ENCODE measurements at regions not wholly inside any gene's neighbourhood (a gene's known extent, or its start where the extent isn't known, plus 50 kb on each side); places are given as distances from the start of the nearest gene placed in this dataset.
"Not testable (repeated sequence)": the region's sequence is repeated elsewhere in the genome, so short reads cannot be mapped to it uniquely, and the experiment has no call there.

GRCh38 chr18:29715960-29716359, 1326.6 kb downstream of the DSC3 start:
- not testable (repeated sequence) for DNase-seq (ENCODE audit: low spot score)

DNA sequence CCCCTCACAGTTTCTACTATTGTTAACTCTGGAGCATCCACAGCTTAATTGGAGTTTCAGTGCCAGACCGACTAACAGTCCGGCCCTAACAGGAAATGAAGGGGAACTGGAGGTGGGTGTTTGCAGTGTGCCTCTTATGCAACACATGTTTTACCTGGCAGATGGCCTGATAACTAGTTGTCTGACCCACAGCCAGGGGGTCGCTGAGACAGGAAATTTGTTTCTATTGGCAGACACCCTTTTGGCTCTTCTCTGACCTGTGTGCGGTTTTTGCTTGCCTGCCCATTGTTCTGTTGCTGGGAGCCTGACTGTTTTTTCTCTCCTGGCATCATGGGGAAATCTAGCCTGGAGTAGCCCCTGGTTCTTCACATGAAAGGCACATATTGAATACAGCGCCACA, 1329.8 kb downstream of the DSC3 start:
- DNase-seq (ENCODE audit: low spot score), result no peak

- no peak for DNase-seq (ENCODE audit: low spot score)
Observed at GRCh38 chr18:29711932-29712331, 1330.6 kb downstream of the DSC3 start.

GRCh38 chr18:29693334-29693733, 1349.2 kb downstream of the DSC3 start:
- no peak for DNase-seq (ENCODE audit: low spot score)

DNA sequence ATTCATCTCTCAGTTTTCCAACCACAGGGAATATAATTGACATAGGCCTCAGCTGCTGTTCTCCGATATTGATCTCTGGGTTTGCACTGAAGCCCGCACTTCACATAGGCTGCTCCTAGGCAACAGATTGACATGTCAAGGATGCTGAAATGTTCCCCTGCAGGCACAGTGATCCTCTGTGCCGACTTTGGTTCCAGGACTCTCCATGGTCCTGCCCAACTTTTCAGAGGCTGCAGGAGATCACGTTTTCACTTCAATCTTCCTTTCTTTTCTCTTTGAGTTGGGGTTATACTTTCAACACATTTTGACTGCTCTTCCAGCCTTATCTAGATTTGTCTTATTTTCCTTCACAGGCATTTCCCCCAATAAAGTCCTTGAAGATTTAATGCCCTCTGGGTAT, 1361.0 kb downstream of the DSC3 start:
- no peak for DNase-seq (ENCODE audit: low spot score)

GRCh38 chr18:29664278-29665036, 1378.1 kb downstream of the DSC3 start:
- DNase-seq (ENCODE audit: low spot score), result no peak

GRCh38 chr18:29661924-29662323, 1380.6 kb downstream of the DSC3 start:
- DNase-seq (ENCODE audit: low spot score), result no peak

DNA sequence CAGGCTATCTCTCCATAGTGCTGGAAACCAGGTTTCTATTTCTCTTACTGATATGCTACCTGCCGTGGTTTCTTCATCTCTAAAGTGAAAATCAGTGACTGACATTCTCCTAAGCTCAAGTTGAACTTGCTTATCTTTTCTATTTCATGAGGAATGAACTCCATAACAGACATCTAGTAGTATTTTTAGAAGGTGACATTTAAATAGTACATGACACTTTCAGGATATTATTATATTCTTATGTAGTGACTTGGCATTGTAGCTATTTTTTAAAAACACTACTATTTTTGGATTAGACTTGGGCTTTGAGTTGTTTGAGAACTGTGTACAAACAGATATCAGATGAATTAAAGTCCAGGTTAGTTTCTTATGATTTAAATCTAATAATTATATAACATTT, 1381.8 kb downstream of the DSC3 start:
- no peak for DNase-seq (ENCODE audit: low spot score)

DNA sequence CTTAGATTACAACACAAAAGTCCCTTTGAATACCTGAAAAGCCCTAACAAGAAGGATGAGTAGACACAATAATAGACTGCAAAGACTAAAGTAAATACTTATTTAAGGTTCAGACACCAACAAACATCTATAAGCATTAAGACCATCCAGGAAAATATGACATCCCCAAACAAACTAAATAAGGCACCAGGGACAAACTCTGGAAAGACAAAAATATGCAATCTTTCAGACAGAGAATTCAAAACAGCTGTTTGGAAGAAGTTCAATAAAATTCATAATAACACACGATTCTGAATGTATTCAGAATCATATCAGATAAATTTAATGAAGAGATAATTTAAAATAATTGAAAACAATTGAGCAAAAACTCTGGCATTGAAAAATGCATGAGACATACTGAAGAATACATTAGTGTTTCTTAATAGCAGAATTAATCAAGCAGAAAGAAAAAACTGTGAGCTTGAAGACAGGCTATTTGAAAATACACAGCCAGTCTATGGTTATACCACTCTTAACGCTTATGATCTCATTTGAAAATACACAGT, 1388.8 kb downstream of the DSC3 start:
- no peak for DNase-seq (ENCODE audit: low spot score)

- no peak for DNase-seq (ENCODE audit: low spot score)
Observed at GRCh38 chr18:29652797-29653196, 1389.7 kb downstream of the DSC3 start.

DNA sequence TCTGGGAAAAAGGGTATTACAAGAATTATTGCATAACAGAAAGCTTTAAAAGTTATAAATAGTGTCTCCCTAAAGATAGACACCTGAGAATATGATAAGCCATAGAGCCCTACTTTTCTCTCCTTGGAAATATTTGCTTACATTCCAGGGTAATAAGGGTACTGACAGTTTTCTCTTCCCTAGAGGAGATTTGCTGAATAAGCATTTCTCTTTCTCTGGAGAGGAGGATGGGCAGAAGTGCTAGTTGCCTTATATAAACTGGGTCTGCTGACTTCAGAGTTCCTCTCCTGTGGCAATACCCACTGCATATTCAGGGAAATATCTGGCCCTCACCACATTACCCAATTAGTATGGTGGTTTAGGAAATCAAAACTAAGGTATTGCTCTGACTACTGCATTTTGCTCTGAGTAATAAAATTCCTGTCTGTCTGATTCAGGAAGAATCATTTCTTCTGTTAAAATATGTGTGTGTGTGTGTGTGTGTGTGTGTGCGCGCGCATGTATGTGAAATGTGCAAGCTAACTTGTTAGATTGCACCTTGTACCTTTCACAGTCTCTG, 1391.3 kb downstream of the DSC3 start:
- no peak for DNase-seq (ENCODE audit: low spot score)

- no peak for DNase-seq (ENCODE audit: low spot score)
Observed at GRCh38 chr18:29648891-29649290, 1393.7 kb downstream of the DSC3 start.

DNA sequence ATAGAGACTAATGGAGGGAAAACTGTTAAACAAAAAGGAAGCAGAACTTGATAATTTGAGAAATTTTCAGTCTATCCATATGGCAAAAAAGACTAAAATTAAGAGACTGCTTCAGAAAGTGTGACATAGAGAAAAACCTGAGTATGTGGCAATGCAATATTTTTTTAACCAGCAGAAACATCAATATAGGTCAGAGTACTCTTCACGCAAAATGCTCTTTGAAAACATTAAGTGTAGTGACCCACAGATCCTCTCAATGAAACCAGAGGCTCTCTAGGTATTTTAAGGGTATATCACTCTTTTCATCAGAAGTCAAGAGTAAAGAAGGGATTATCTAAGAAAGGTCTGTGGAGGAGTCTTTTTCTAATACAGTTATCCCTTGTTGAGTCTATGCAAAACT, 1394.8 kb downstream of the DSC3 start:
- no peak for DNase-seq (ENCODE audit: low spot score)

- no peak for DNase-seq (ENCODE audit: low spot score)
Observed at GRCh38 chr18:29644276-29644675, 1398.3 kb downstream of the DSC3 start.

DNA sequence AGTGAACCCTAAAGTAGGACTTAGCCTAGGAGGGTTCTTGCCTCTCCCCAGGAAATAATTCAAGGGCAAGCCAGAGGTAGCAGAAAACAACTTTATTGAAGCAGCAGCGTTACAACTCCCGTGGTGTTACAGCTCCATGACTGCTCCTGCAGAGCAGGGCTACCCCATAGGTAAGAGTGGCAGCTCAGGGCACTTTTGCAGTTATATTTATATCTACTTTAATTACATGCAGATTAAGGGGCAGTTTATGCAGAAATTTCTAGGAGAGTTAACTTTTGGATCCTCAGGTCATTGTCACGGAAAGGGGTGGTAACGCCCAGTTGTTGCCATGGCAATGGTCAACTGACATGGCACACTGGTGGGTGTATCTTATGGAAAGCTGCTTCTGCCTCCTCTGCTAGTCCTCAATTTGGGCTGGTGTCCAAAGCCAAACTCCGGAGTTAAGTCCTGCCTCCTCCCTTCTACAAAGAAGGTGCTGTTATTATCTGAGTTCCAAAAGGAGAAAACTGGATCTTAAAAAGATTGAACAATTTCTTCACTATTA, 1413.0 kb downstream of the DSC3 start:
- DNase-seq (ENCODE audit: low spot score), result no peak

DNA sequence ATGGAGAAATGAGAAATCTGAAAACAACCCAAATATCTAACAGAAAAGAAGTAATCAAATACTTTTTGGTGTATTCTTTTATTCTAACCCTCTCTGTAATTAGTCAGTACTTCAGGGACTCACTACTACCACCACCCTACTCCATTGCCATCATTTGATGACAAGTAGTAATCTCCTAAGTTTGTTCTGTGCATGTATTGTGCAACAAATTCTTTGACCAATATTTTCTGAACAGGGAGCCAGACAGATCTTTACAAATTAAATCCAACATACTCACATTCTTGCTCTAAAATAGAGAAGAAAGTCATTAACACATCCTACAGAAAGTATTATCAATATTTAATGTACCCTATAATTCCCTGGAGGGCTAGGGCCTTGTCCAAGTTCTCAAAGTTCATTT, 1416.4 kb downstream of the DSC3 start:
- no peak for DNase-seq (ENCODE audit: low spot score)

GRCh38 chr18:29616867-29617266, 1425.7 kb downstream of the DSC3 start:
- DNase-seq (ENCODE audit: low spot score), result no peak

GRCh38 chr18:29608982-29609381, 1432.1 kb upstream of the CDH2 start:
- no peak for DNase-seq (ENCODE audit: low spot score)

DNA sequence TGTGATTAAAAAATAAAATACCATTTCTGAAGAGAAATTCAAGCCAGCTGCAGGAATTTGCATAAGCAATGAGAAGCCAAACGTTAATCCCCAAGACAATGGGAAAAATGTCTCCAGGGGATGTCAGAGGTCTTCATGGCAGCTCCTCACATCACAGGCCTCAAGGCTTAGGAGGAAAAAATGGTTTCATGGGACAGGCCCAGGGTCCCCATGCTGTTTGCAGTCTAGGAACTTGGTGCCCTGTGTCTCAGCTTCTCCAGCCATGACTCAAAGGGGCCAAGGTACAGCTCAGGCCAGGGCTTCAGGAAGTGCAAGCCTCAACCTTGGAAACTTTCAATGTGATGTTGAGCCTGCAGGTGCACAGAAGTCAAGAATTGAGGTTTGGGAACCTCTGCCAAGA, 1428.4 kb upstream of the CDH2 start:
- no peak for DNase-seq (ENCODE audit: low spot score)

DNA sequence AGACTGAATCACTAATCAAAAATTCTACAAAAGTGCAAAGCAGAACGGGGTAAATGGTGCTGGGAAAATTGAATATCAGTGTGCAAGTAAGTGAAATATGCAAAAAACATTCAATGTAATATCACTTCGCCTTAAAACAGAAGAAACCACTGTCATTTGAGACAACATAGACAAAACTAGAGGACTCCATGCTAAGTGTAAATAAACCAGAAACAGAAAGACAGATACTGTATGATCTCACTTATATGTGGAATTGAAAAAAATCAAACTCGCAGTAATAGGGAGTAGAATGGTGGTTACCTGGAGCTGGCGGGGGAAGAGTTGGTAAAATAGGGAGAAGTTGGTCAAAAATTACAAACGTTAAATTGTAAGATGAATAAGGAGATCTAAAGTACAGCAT, 1420.0 kb upstream of the CDH2 start:
- no peak for DNase-seq (ENCODE audit: low spot score)

- no peak for DNase-seq (ENCODE audit: low spot score)
Observed at GRCh38 chr18:29594493-29594892, 1417.6 kb upstream of the CDH2 start.

DNA sequence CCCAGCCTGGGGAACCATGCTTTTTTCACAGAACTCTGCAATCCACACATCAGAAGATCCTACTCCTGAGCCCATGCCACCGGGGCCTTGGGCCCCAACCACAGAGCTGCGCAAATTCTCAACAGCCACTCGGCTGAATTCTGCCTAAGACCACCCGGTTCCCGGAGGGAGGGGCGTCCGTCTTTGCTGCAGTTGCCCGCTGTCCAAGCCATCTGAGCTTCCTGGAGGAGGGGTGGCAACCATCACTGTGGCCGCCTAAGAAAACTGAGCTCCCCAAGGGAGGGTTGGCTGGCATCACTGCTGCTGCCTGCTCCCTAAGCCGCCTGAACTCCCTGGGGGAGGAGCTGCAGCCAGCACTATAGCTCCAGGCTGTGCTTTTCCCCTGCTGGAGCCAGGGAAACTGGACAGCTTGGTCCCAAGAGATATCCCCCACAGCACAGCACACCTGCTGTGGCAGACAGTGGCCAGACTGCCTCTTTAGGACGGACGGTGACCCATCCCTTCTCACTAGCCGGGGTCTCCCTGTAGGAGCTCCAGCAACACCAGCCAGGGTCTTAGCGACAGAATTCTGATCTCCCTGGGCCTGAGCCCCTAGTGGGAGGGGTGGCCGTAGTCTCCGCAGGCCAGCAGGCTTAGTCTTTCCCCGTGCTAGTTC, 1411.6 kb upstream of the CDH2 start:
- no peak for DNase-seq (ENCODE audit: low spot score)

DNA sequence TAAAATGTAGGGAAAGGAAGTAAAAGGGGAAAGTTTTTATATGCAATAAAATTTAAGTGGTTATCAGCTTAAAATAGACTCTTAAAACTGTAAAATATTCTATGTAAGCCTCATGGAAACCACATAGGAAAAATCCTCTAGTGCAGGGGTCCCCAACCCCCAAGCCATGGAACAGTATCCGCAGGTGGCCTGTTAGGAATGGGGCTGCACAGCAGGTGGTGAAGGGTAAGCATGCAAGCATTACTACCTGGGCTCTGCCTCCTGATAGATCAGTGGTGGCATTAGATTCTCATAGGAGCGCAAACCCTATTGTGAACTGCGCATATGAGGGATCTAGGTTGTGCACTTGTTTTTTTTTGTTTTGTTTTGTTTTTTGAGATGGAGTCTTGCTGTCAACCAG, 1409.3 kb upstream of the CDH2 start:
- no peak for DNase-seq (ENCODE audit: low spot score)
